ENCODE measurements at regions not wholly inside any gene's neighbourhood (a gene's known extent, or its start where the extent isn't known, plus 50 kb on each side); places are given as distances from the start of the nearest gene placed in this dataset.
A peak's percentile ranks its signal among the peaks of the same experiment; 100 is the strongest.

DNA sequence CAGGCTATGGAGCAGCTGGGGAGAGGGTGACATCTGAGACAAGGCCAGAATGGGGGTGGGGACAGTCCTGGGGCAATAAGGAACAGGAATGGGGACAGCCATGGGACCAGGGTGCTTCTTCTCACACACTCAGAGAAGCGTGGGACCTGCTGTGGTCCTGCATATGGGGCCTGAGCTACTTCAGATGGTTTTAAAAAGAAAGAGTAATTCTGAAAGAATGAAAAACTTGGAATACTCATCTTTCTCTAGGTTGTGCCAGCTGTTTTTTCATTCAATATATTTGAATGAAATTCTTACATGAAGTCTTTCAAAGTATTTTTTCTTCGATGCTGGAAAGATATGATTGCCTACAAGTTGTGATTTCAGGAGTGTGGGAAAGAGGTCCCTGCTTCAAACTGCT is 227.5 kb upstream of the APCDD1 start:
- in situ Hi-C loops (cut with MboI; ENCODE audit: low pct_unique_long_range_greater_than_20kb, low sequenced_read_pairs), result no loop called here
- DNase-seq, result no peak

DNA sequence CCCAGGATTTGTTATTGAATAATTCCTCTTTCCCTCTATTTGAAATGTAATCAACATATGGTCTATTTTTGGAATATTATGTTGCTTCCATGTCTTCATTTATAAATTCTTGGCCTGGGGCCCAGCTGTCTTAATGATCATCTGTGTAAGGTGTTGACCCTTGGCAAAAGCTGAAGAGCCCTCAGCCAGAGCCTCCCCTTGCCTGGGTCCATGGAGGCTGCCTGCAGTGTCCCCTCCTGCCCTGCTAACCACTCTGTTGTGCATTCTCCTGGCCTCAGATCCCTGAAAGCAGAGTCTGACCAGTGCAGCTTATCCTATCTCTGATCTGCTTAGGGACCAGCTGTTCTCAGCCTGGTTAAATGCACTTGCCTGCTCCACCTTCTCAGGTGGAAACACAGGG is 226.1 kb upstream of the APCDD1 start:
- in situ Hi-C loops (cut with MboI; ENCODE audit: low pct_unique_long_range_greater_than_20kb, low sequenced_read_pairs), result no loop called here
- no peak for DNase-seq

DNA sequence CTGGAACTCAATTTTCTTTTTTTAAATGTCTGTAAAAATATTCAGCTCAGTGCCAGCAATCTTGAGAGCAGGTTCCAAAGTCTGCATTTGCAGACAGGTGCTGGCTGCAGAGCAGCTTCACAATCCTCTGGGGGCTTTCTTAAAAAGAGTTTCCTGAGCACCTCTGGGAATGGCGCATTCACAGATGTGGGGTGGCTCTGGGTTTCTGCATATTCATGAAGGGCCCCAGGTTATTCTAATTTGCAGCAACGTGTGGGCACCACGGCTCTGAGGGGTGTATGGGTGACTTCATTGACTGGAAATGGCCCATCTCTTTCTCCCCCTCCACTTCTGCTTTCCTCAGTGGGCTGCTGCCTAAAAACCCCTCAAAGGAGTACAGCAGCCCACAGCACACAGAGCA is 225.0 kb upstream of the APCDD1 start:
- DNase-seq, result no peak
- in situ Hi-C loops (cut with MboI; ENCODE audit: low pct_unique_long_range_greater_than_20kb, low sequenced_read_pairs), result no loop called here

DNA sequence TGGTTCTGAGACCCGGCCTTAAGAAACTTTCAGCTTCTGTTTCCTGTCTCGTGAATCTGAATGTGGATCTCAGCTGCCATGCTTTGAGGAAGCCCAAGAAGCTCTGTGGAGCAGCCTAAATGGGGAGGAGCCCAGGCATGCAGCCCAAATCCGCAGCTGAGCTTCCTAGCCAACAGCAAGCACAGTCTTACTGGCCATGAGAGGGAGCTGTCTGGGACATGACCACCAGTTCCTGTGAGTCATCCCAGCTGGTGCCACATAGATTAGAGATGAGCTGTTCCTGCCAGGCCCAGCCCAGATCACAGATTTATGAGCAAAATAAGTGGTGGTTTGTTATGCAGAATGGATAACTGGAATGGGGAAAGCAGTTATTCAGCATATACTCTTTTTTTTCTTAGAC is 224.4 kb upstream of the APCDD1 start:
- in situ Hi-C loops (cut with MboI; ENCODE audit: low pct_unique_long_range_greater_than_20kb, low sequenced_read_pairs), result no loop called here
- DNase-seq, result peak; percentile 53

DNA sequence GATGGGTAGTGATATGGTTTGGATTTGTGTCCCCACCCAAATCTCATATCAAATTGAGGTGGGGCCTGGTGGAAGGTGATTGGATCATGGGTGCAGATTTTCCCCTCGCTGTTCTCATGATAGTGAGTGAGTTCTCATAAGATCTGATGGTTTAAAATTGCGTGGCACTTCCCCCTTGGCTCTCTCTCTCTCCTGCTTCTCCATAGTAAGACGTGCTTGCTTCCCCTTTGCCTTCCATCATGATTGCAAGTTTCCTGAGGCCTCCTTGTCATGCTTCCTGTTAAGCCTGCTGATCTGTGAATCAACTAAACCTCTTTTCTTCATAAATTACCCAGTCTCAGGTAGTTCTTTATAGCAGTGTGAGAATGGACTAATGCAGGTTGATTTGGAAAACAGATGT is 223.2 kb upstream of the APCDD1 start:
- in situ Hi-C loops (cut with MboI; ENCODE audit: low pct_unique_long_range_greater_than_20kb, low sequenced_read_pairs), result no loop called here
- DNase-seq, result peak; percentile 9

DNA sequence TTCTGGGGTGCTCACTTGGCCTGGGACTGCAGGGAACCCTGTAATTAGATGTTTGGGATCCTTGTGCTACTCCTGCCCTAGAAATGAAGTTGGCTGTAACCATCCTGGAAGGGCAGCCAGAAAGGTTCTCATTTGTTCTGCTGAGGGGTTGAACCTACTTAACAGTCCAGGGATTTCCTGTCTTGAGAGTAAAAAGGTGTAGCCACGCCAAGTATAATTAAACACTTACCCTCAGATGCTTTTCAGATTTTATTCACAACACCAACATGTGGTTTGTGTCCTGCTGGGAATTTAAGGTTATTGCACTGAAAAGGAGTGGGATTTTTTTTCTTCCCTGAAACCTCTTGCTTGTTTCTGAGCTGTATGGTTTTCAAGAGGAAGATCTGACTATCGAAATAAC is 222.4 kb upstream of the APCDD1 start:
- in situ Hi-C loops (cut with MboI; ENCODE audit: low pct_unique_long_range_greater_than_20kb, low sequenced_read_pairs), result no loop called here
- no peak for DNase-seq

DNA sequence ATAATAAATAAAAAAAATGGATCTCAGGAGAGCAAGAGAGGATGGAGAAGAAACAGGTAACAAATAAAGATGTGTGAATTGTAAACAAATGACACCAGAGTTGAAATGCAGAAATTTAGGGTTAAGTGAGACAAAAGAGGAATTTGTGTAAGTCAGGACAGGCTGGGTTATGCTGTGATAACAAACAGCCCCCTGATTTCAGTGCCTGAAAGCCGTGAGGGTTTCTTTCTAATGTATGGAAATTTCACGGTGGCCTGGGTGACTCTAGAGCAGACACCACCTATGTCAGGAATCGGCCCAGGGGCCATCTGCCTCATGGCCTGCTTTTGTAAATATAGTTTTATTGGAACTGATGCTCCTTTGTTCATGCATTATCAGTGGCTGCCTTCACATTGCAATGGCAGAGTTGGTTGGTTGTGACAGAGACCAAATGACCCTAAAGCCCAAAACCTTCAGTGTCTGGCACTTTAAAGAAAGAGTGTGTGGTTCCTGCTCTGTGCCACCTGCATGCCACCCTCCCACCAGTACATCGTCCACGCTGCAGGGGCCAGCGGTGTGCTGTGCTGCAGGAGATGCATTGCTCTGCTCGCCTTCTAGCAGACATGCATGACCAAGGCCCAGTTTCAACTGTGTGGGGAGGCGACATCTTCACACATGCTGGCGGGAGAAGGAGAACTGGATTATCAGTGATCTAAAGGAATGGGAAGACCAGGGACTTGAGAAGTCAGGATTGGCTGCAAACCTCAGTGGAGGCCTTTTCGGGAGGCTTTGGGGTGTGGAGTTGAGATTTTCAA is 221.2 kb upstream of the APCDD1 start:
- in situ Hi-C loops (cut with MboI; ENCODE audit: low pct_unique_long_range_greater_than_20kb, low sequenced_read_pairs), result no loop called here
- no peak for DNase-seq

DNA sequence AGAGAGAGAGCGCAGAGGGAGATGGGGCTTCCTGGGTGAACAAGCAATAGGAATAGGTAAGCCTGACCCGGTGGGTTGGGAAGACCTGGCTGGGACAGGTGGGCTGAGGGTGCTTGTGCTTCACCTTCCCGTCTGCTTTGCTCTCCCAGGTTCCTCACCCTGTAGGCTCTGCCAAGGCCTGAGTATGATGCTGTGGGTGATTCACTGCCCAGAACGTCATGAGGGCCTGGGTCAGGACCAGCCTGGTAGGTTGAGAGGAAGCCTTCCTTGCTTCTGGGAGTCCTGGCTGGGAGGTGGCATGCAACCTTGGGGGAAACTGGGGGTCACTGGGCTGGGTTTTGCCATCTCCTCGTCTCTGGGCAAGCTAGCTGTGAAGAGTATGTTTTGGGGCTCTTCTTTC is 220.2 kb upstream of the APCDD1 start:
- in situ Hi-C loops (cut with MboI; ENCODE audit: low pct_unique_long_range_greater_than_20kb, low sequenced_read_pairs), result no loop called here
- DNase-seq, result no peak

DNA sequence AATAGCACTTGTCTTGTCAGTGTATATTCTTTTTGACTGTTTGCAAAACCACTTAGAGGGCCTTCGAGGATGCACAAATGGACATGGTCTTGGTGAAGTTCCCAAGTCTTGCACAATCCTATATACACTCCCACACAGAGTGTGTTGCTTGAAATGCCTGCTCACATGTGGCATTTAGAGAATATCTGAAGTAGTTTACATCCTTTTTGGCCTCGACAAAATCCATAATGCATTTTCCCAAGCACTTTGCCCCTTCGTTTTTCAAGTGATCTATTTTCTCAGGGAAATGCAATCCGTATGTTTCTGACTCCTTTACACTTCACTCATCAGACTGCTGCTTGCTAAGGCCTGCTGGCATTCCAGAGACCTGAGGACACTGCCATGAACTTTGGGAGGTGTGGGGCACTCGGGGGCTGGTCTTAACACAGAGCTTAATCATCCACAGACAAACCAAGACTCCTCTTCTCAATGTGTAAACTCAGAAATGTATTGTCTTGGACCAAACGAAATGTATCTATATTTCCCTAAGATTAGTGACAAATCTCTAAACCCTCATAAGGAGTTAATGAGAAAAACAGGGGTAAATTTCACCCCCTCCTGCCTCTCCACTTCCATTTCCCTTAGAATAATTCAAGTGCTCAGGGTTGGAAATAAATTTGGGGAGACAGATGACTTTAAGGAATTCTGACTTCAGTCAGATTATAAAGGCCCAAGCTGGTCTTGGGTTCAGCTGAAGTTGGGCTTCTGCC is 219.3 kb upstream of the APCDD1 start:
- in situ Hi-C loops (cut with MboI; ENCODE audit: low pct_unique_long_range_greater_than_20kb, low sequenced_read_pairs), result no loop called here
- DNase-seq, result no peak

DNA sequence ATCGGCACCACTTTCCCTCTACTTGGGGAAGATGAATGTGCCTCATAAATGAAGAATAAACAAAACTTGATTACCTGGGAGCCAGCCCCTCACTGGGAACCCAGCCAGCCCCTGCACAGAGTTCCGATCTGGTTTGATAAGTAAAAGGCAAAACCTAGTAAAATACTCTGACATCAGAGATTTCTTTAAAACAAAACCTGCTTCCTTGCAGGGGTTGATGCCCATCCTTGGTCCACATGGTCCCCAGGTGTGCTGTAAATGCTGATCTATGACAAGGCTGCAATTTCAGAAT is 218.8 kb upstream of the APCDD1 start:
- DNase-seq, result no peak
- in situ Hi-C loops (cut with MboI; ENCODE audit: low pct_unique_long_range_greater_than_20kb, low sequenced_read_pairs), result no loop called here

DNA sequence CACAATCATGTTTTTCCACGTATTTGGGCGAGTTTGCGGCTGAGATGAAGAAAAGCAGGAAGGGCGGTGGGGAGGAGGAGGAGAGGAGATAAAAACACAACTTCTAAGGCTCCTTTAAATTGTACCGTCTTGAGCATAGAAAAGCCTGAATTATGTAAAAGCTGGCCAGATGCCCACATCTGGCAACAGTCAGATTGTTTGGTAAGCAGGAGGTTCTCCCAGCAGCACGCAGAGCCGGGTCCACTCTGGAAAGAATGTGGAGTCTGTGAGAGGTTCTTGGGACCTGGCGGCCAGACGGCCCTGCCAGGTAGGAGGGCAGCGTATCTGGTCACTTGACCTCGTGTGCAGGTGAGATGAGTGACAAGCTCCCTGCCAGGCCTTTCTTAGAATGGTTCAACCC is 215.3 kb upstream of the APCDD1 start:
- no peak for DNase-seq
- in situ Hi-C loops (cut with MboI; ENCODE audit: low pct_unique_long_range_greater_than_20kb, low sequenced_read_pairs), result no loop called here

DNA sequence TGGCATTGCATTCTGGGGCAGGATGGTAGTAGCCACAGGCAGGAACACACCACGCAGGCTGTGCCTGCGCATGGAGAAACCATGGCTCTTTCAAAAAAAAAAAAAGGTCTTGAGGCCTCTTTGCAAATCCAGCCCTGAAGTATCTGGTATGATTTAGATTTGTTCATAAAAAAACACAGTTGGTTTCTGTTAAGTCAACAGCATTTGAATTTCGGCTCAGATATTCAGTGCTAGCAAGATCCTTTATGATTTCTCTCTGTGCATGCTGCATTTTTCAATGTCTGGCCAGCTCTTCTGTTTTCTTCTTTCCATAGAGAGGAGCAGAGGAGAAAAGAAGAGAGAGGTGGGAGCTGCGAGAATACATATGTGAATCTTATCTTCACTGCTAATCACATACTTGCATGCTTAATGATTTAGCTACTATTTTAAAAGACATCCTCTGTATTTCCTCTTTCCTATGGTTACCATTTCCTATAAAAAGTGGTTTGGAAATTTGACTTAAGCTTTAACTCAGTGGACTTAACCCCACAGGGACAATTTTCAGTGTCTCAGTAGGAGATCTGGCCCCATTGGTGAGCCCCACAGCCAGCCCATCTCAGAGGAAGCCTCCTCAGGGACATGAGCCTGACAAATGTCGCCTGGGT is 214.3 kb upstream of the APCDD1 start:
- DNase-seq, result no peak
- in situ Hi-C loops (cut with MboI; ENCODE audit: low pct_unique_long_range_greater_than_20kb, low sequenced_read_pairs), result no loop called here

DNA sequence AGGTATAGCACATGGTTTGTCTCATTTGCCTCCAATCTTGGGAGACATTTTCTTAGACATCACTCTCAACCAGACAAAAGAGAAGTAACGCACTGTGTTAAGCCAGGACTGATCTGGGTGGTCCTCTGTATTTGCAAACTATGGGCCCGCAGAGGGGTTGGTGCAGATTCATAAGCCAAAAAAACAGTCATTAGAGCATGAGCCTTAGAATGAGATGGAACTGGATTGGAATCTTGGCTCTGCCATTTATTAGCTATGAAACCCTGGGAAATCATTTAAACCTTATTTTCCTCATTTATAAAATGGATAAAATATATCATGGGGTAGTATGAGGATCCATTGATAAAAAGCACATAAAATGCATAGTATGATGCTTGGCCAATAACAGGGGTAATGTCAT is 213.5 kb upstream of the APCDD1 start:
- no peak for DNase-seq
- in situ Hi-C loops (cut with MboI; ENCODE audit: low pct_unique_long_range_greater_than_20kb, low sequenced_read_pairs), result no loop called here

DNA sequence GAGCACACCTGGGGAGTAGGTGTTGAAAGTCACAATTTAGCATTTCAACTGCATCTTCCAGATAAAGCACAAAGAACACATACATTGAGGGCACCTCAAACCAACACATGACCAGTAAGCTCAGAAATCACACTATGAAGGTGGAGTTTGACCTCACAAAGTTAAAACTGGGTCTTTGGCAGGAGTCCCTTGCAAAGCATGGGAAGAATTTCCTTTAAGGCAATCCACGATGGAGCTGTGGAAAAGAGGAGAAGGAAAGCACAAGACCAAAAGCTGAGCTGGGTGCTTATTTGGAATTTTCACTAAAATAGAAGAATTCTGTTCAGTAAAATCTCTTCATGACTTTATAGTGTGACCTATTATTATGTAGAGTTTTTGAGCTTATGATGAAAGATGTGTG is 212.9 kb upstream of the APCDD1 start:
- DNase-seq, result no peak
- in situ Hi-C loops (cut with MboI; ENCODE audit: low pct_unique_long_range_greater_than_20kb, low sequenced_read_pairs), result no loop called here

DNA sequence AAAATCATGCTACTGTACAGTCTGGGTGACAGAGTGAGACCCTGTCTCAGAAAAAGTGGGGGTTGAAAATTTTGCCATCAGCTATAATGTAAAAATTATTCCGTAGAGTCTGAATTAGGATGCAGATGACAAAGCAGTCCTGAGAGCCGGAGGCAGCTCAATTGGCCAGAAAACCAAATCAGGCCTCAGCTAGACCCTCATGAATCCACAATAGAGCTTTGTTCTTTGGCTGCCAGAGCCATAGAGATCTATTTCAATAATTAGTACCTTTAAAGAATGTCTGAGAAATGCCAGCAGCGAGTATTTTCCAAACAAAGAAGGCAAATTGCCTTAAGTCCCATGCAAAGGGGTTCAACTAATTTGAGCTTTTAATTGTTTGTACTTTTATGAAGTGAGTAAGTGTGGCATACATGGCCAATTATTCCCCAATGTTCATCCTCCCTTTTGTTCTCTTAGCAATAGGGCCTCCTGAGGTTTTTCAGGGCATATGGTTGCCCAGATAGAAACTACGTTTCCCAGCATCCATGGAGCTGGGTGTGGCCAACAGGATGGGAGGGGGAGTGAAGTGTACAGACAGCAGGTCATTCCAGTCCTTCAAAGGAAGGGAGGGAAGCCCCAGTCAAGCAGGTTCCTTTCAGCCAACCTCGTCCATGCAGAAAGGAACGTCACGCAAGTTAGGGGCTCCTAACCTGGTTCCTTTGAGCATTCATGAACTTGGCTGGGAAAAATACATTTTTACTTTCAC is 211.3 kb upstream of the APCDD1 start:
- no peak for DNase-seq
- in situ Hi-C loops (cut with MboI; ENCODE audit: low pct_unique_long_range_greater_than_20kb, low sequenced_read_pairs), result no loop called here

DNA sequence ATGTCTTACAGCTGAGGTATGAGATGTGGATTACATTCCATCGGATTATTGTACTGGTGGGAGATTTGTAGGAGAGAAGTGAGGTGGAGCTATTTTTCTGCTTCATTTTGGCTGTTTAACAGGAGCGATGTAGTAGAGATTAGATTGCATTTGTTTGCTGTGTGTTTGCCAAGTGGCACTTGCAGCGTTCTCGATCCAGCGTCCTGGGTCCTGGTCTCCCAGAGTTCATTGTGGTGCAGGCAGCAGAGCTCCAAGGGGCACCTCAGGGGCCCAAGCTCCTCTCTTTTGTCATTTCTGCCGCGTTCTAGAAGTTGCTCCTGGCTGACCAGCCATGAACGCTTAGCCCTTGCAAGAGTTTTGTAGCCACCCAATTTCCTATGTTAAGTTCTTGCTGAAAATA is 210.1 kb upstream of the APCDD1 start:
- DNase-seq, result no peak
- in situ Hi-C loops (cut with MboI; ENCODE audit: low pct_unique_long_range_greater_than_20kb, low sequenced_read_pairs), result no loop called here

DNA sequence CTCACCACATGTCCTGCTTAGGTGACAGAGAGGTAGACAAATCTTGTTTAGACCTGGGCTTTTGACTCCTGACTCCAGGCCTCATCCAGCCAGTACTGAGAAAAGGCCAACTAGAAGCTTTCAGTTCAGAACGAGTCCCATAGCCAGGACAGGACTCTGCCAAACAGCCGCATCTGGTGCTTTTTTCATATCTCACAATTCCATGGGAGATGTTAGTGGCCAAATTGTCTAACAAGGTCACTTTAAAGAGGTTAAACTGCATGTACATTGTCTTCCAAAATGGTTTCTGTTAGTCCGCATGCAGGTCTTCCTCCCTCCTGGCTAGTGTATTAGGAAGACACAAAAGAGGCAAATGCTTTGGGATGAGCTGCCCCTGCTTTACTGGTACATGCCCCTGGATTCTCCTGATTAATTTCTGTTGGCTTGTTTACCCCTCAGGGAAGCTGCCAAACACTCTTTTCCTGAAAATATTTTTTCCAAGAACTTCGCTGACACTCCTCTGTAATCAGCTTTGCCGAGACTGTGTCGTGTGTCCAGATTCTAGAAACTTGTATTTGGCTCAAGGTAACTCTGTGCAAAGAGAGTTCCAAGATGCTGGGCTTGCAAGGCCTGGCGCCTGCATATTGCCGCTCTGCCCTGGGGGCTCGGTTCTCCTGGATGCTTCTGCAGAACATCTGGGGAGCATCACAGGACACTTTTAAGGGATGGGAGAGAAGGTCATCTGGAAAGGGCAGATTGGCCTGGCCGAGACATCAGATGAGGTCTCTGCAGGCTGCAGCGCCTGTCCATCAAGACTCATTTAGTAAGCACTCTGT is 209.2 kb upstream of the APCDD1 start:
- DNase-seq, result no peak
- in situ Hi-C loops (cut with MboI; ENCODE audit: low pct_unique_long_range_greater_than_20kb, low sequenced_read_pairs), result no loop called here

DNA sequence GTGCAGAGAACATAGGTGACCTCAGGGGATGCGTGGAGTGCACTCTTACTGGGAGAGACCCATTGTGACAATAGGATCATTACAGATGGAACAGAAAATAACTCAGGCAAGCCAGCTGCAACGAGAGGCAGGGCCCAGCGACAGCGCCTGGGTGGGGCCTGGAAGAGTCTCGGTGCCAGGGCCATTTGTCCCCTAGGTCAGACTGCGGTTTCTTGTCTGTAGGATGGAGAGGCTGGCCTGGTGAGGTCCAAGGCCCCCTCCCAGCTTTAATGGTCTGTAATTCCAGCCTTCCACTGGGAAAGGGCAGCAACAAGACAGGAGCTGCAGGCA is 208.6 kb upstream of the APCDD1 start:
- in situ Hi-C loops (cut with MboI; ENCODE audit: low pct_unique_long_range_greater_than_20kb, low sequenced_read_pairs), result no loop called here
- no peak for DNase-seq

DNA sequence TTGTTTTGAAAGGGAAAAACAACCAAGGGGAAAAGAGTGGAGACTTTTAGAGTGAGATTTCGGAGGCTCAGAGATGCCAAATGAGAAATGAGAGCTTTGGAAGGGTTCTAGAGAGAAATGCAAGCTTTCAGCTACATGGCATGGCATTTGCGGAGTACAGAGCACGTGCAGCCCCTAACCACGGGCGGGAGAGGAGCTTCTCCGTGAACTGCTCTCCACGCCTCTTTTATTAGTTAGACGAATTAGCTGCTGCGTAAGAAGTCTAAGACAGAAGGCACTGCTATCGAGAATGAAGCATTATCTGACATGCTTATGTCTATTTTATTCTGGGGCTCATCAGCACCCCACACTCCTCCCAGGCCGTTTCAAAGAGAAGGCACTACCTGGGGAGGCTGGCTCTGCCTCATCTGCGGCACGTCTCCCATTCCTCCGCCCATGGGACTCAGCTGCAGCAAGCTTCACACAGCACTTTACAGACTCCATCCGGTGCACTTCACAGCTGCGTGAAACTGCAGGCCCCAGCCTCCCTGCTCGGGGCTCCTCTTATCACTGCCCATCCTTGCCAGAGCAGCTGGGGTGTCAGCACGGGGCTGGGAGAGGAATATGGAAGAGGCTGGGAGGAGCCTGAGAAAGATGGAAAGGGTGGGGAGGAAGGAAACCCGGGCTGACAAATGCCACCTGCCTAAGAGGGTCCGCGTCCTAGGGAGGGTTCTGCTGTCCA is 207.3 kb upstream of the APCDD1 start:
- no peak for DNase-seq
- in situ Hi-C loops (cut with MboI; ENCODE audit: low pct_unique_long_range_greater_than_20kb, low sequenced_read_pairs), result no loop called here

Data from KBM-7 (cell line).